Psoas muscle (tissue), 7 donors: ENCODE measurements at regions not wholly inside any gene's neighbourhood (a gene's known extent, or its start where the extent isn't known, plus 50 kb on each side); places are given as distances from the start of the nearest gene placed in this dataset.

Source experiments
- ATAC-seq, 4 donors: fragments of 200-7000 bp; cut with Tn5 transposase; one replicate each; pipeline ENCODE4 v1.9.1; 2020; ENCODE audit warnings: moderate library complexity in 3 of 4, mild to moderate bottlenecking in 2 of 4
- DNase-seq, 2 donors: peaks; one replicate each; pipeline ENCODE4 v3.0.0-alpha.2; 2020
- H3K27ac ChIP-seq: fragments of 200-600 bp; one replicate; pipeline ENCODE4 v1.8.0; 2022
- H3K27me3 ChIP-seq, 3 donors: fragments of 200-600 bp in 1 of 3; one replicate each; pipeline versions ENCODE4 v1.6.1 to v1.8.0; 2013 to 2022; ENCODE audit warnings: low read length in 2 of 3, mild to moderate bottlenecking in 2 of 3, moderate library complexity in 1 of 3; ENCODE audit not compliant: insufficient read depth in 3 of 3
- H3K36me3 ChIP-seq, 2 donors: fragments of 200-600 bp in 1 of 2; one replicate each; pipeline versions ENCODE4 v1.6.1 to v1.8.0; 2013 to 2022; ENCODE audit warnings: low read depth in 1 of 2, mild to moderate bottlenecking in 1 of 2, moderate library complexity in 1 of 2; ENCODE audit not compliant: insufficient read depth in 1 of 2
- H3K4me1 ChIP-seq: fragments of 200-600 bp; one replicate; pipeline ENCODE4 v1.8.0; 2022
- H3K4me3 ChIP-seq: fragments of 200-600 bp; one replicate; pipeline ENCODE4 v1.8.0; 2022; ENCODE audit warnings: mild to moderate bottlenecking
- H3K9me3 ChIP-seq: fragments of 200-600 bp; one replicate; pipeline ENCODE4 v1.8.0; 2022
- CTCF ChIP-seq: fragments of 200-600 bp; IDR thresholded peaks from one replicate; pipeline ENCODE4 v1.8.0; 2022; ENCODE audit warnings: antibody characterized with exemption
- WGBS, 3 donors: extraction: QIAGEN DNeasy Blood & Tissue Kit; methylation state at CpG; one replicate each; pipeline versions ENCODE4 v1.1.6 to v1.1.7; 2013; 5-methylcytosine and 5-hydroxymethylcytosine counted together
- intact Hi-C, 2 donors: fragments of 100-400 bp; cut with DNase I; formaldehyde crosslinking; loops; one replicate each; pipeline versions ENCODE4 v1.11.0 to v1.14.2; 2022
- donor health status: healthy with polysubstance abuse.
- donor health status: DM: no; HTN: no; CAD: no; lungs with moderate emphysema.
- donor health status: Bipolar disorder and iron deficiency.
- donor health status: healthy.
- donor health status: DM: yes; HTN: yes; CAD: no.
- donor health status: DM: no; HTN: no; CAD: no.
- donor health status: DM: yes; HTN: yes; CAD: no.

GRCh38 chr5:144771802-144772201 is 601.1 kb downstream of the KCTD16 start:
- no peak overlapping the region for H3K4me3 ChIP-seq
- H3K27ac ChIP-seq: no peak overlapping the region
- no peaks in the 10 kb centered on the region for H3K9me3 ChIP-seq
- DNase-seq (no peak), ATAC-seq (no peak)
- intact Hi-C loops: no loop called here
- no peaks in the 10 kb centered on the region for H3K4me1 ChIP-seq
- H3K36me3 ChIP-seq: no peaks in the 10 kb centered on the region
- H3K27me3 ChIP-seq: no peaks in the 10 kb centered on the region
- no peak for TF ChIP-seq CTCF
- WGBS, 3 donors: 65 to 74% (median 65%) methylated on average over 2 of the region's 2 CpGs

GRCh38 chr5:144742361-144742760 is 571.7 kb downstream of the KCTD16 start:
- Histone ChIP-seq H3K4me1 (no peaks in the 10 kb centered on the region), H3K36me3 (no peaks in the 10 kb centered on the region), H3K4me3 (no peak overlapping the region), H3K27ac (no peak overlapping the region), H3K9me3 (peaks cover 6% of the 10 kb centered on the region), H3K27me3 (no peaks in the 10 kb centered on the region)
- TF ChIP-seq CTCF: no peak
- intact Hi-C loops: no loop called here
- WGBS, 3 donors: 21 to 30% (median 24%) methylated on average over 1 of the region's 1 CpG
- DNase-seq: no peak
- ATAC-seq: no peak

GRCh38 chr5:144731786-144732185 is 561.1 kb downstream of the KCTD16 start:
- Histone ChIP-seq H3K27me3 (no peaks in the 10 kb centered on the region), H3K27ac (no peak overlapping the region), H3K4me3 (no peak overlapping the region), H3K36me3 (no peaks in the 10 kb centered on the region), H3K9me3 (peaks cover 6% of the 10 kb centered on the region), H3K4me1 (no peaks in the 10 kb centered on the region)
- ATAC-seq (no peak), DNase-seq (no peak)
- intact Hi-C loops: no loop called here
- WGBS, 3 donors: 67 to 90% (median 73%) methylated on average over 1 of the region's 1 CpG
- TF ChIP-seq CTCF: no peak

DNA sequence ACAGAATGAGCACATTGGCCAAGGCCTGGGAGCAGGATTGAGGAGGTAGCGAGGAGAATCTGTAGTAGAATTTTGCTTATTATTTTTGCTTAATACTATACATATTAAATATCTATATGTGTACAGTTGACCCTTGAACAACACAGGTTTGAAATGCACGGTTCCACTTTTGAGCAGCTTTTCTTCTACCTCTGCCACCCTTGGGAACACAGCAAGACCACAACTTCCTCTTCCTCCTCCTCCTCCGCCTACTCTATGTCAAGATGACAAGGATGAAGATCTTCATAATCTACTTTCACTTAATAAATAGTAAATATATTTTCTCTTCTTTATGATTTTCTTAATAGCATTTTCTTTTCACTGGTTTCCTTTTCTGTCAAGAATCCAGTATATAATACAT is 541.4 kb downstream of the KCTD16 start:
- no peaks in the 10 kb centered on the region for H3K36me3 ChIP-seq
- no peak overlapping the region for H3K4me3 ChIP-seq
- no peaks in the 10 kb centered on the region for H3K27me3 ChIP-seq
- no peaks in the 10 kb centered on the region for H3K4me1 ChIP-seq
- intact Hi-C loops: no loop called here
- no peak overlapping the region for H3K27ac ChIP-seq
- DNase-seq (no peak), ATAC-seq (no peak)
- no peak for TF ChIP-seq CTCF
- H3K9me3 ChIP-seq: peaks cover 5% of the 10 kb centered on the region
- WGBS, 3 donors: 56 to 60% (median 59%) methylated on average over 3 of the region's 3 CpGs

DNA sequence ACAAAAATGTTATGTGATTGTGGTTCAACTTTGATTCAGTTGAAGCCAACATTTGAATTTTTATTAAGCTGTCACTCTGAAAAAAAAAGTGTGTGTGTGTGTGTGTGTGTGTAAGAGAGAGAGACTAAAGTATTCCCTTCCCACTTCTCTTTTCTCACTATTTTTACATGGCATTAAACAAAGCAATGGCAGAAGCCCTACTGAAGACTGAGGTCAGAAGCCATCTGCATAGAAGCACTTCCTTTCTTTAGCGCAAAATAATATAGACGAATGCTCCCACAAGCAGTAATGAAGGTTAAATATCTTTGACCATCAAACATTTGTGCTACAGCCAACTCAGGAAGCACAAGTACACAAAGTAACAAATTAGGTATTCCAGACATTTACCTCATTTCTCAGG is 540.5 kb downstream of the KCTD16 start:
- peaks cover 10% of the 10 kb centered on the region for H3K9me3 ChIP-seq
- H3K27me3 ChIP-seq: no peaks in the 10 kb centered on the region
- H3K27ac ChIP-seq: no peak overlapping the region
- H3K4me1 ChIP-seq: no peaks in the 10 kb centered on the region
- no peak for ATAC-seq
- H3K4me3 ChIP-seq: no peak overlapping the region
- no peak for TF ChIP-seq CTCF
- H3K36me3 ChIP-seq: no peaks in the 10 kb centered on the region
- intact Hi-C loops: no loop called here
- 74 to 80% (median 75%) methylated on average over 2 of the region's 2 CpGs for WGBS, 3 donors
- no peak for DNase-seq
